Mesenchymal stem cell (in vitro differentiated cells and primary cell): ENCODE measurements at regions not wholly inside any gene's neighbourhood (a gene's known extent, or its start where the extent isn't known, plus 50 kb on each side); places are given as distances from the start of the nearest gene placed in this dataset.

Experiments
- DNase-seq: peaks from one replicate; pipeline ENCODE4 v3.0.0-alpha.2; 2013
- H2AFZ ChIP-seq: one replicate; pipeline ENCODE4 v1.6.1; 2013; ENCODE audit warnings: low read depth, mild to moderate bottlenecking, control low read depth, inconsistent platforms, low read length, moderate library complexity
- H2AK5ac ChIP-seq: 2 replicates; pipeline ENCODE4 v1.6.1; 2013; ENCODE audit warnings: low read length, moderate library complexity, mild to moderate bottlenecking, inconsistent platforms; ENCODE audit not compliant: severe bottlenecking
- H2BK120ac ChIP-seq: one replicate; pipeline ENCODE4 v1.6.1; 2013; ENCODE audit warnings: low read depth, mild to moderate bottlenecking, inconsistent platforms, low read length, moderate library complexity
- H2BK12ac ChIP-seq, 2 experiments: one replicate each; pipeline ENCODE4 v1.6.1; 2013; ENCODE audit warnings: inconsistent platforms in 2 of 2, low read length in 2 of 2, mild to moderate bottlenecking in 2 of 2, moderate library complexity in 2 of 2, control low read depth in 1 of 2
- H2BK15ac ChIP-seq: one replicate; pipeline ENCODE4 v1.6.1; 2013; ENCODE audit warnings: mild to moderate bottlenecking, low read depth, inconsistent platforms; ENCODE audit not compliant: poor library complexity, severe bottlenecking
- H2BK5ac ChIP-seq: 2 replicates; pipeline ENCODE4 v1.6.1; 2013; ENCODE audit warnings: low read depth, mild to moderate bottlenecking, low read length, control low read depth, inconsistent platforms; ENCODE audit not compliant: poor library complexity, severe bottlenecking
- H3K14ac ChIP-seq, 2 experiments: one replicate each; pipeline ENCODE4 v1.6.1; 2013; ENCODE audit warnings: inconsistent platforms in 2 of 2, low read length in 2 of 2, control low read depth in 1 of 2, mild to moderate bottlenecking in 1 of 2, moderate library complexity in 1 of 2
- H3K18ac ChIP-seq, 2 experiments: one replicate each; pipeline ENCODE4 v1.6.1; 2013; ENCODE audit warnings: inconsistent platforms in 2 of 2, low read length in 2 of 2, control low read depth in 1 of 2, low read depth in 1 of 2, mild to moderate bottlenecking in 1 of 2
- H3K23ac ChIP-seq, 2 experiments: one replicate each; pipeline ENCODE4 v1.6.1; 2013; ENCODE audit warnings: inconsistent platforms in 2 of 2, low read length in 2 of 2, mild to moderate bottlenecking in 2 of 2, moderate library complexity in 2 of 2, control low read depth in 1 of 2
- H3K27ac ChIP-seq: 2 replicates; pipeline ENCODE4 v1.5.1; 2013; ENCODE audit warnings: mild to moderate bottlenecking, moderate library complexity, low read length, control low read depth, inconsistent platforms; ENCODE audit not compliant: poor library complexity, severe bottlenecking
- H3K27me3 ChIP-seq, 2 experiments: 2 replicates each; pipeline versions ENCODE4 v1.6.1 to v1.7.0; 2013; ENCODE audit warnings: low read length in 2 of 2, mild to moderate bottlenecking in 2 of 2, moderate library complexity in 2 of 2, control low read depth in 1 of 2, inconsistent platforms in 1 of 2; ENCODE audit not compliant: control insufficient read depth in 1 of 2, insufficient read depth in 1 of 2
- H3K36me3 ChIP-seq, 2 experiments: 2 replicates each; pipeline versions ENCODE4 v1.6.1 to v1.7.0; 2013; ENCODE audit warnings: low read length in 2 of 2, control low read depth in 1 of 2, inconsistent platforms in 1 of 2, low read depth in 1 of 2, mild to moderate bottlenecking in 1 of 2; ENCODE audit not compliant: insufficient read depth in 2 of 2, control insufficient read depth in 1 of 2
- H3K4ac ChIP-seq, 2 experiments: one replicate each; pipeline ENCODE4 v1.6.1; 2013; ENCODE audit warnings: inconsistent platforms in 2 of 2, low read length in 2 of 2, mild to moderate bottlenecking in 2 of 2, moderate library complexity in 2 of 2, control low read depth in 1 of 2, low read depth in 1 of 2
- H3K4me1 ChIP-seq: 2 replicates; pipeline ENCODE4 v1.6.1; 2013; ENCODE audit warnings: low read depth, low read length, control low read depth; ENCODE audit not compliant: control insufficient read depth, insufficient read depth
- H3K4me2 ChIP-seq: 2 replicates; pipeline ENCODE4 v1.6.1; 2013; ENCODE audit warnings: low read length, mild to moderate bottlenecking, inconsistent platforms; ENCODE audit not compliant: poor library complexity, severe bottlenecking
- H3K4me3 ChIP-seq, 2 experiments: 2 replicates each; pipeline versions ENCODE4 v1.5.1 to v1.7.0; 2013; ENCODE audit warnings: low read length in 2 of 2, mild to moderate bottlenecking in 2 of 2, control low read depth in 1 of 2, low read depth in 1 of 2; ENCODE audit not compliant: insufficient read depth in 1 of 2
- H3K79me1 ChIP-seq: replicated peaks from 2 replicates; pipeline ENCODE4 v1.6.1; 2013; ENCODE audit warnings: mild to moderate bottlenecking, control low read depth, low read length, inconsistent platforms; ENCODE audit not compliant: poor library complexity, severe bottlenecking
- H3K9ac ChIP-seq: 2 replicates; pipeline ENCODE4 v1.7.0; 2013; ENCODE audit warnings: mild to moderate bottlenecking, low read length, moderate library complexity
- H3K9me3 ChIP-seq: 2 replicates; pipeline ENCODE4 v1.7.0; 2013; ENCODE audit warnings: mild to moderate bottlenecking, low read length; ENCODE audit not compliant: control insufficient read depth
- H4K8ac ChIP-seq: one replicate; pipeline ENCODE4 v1.6.1; 2013; ENCODE audit warnings: inconsistent platforms, mild to moderate bottlenecking, low read length, moderate library complexity
- H4K91ac ChIP-seq: one replicate; pipeline ENCODE4 v1.6.1; 2013; ENCODE audit warnings: mild to moderate bottlenecking, low read length, inconsistent platforms
- WGBS: methylation state at CpG from one replicate; pipeline ENCODE4 v1.1.7; 2013; ENCODE audit warnings: mixed read lengths; 5-methylcytosine and 5-hydroxymethylcytosine counted together

GRCh38 chr2:235267251-235267650 lies 226.6 kb upstream of the AGAP1 start:
- Histone ChIP-seq H3K27me3 (peaks cover 0 to 3% of the 10 kb centered on the region in 2 experiments), H4K8ac (no peak overlapping the region), H3K4me1 (peaks cover 13% of the 10 kb centered on the region), H2BK12ac (peak overlapping the region; percentile 22 to 97), H3K36me3 (no peaks in the 10 kb centered on the region), H3K9me3 (no peaks in the 10 kb centered on the region), H3K14ac (peak overlapping the region in 1 of 2 experiments; percentile 62), H3K79me1 (no peaks in the 10 kb centered on the region), H2BK5ac (no peak overlapping the region), H2AK5ac (peak overlapping the region; percentile 29), H2BK15ac (peak overlapping the region; percentile 98), H3K4me3 (no peak overlapping the region), H4K91ac (peak overlapping the region; percentile 93), H3K4me2 (no peak overlapping the region), H3K23ac (no peak overlapping the region), H3K18ac (peak overlapping the region; percentile 40 to 82), H2BK120ac (peak overlapping the region; percentile 95), H3K27ac (no peak overlapping the region), H3K9ac (no peak overlapping the region), H3K4ac (peak overlapping the region in 1 of 2 experiments; percentile 1), H2AFZ (no peak overlapping the region)
- no peak for DNase-seq
- 94% methylated on average over 3 of the region's 3 CpGs for WGBS

DNA sequence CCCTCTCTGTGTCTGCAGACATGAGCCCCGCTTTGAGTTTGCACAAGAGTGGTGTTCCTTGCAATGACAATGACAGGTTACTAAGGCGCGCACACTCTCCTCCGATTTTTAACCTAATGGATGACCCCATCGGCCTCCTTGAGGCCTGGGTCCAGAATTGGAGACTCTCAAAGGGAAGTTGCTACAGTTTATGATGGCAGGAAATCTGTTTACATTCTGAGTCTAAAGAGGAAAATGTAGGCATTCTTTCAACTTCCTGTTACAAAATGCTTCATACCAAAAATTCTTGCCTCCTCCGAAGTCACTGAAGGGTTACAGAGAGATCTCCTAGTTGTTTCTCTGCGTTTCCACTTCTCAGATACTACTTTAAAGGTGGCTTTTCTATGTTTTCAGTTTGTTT lies 225.3 kb upstream of the AGAP1 start:
- H3K14ac ChIP-seq, result no peak overlapping the region
- peaks cover 13% of the 10 kb centered on the region for H3K4me1 ChIP-seq
- H2BK12ac ChIP-seq, result peak overlapping the region; percentile 2 to 17
- H3K4me2 ChIP-seq, result no peak overlapping the region
- peak overlapping the region; percentile 63 for H3K27ac ChIP-seq
- no peak overlapping the region for H3K4me3 ChIP-seq
- no peaks in the 10 kb centered on the region for H3K36me3 ChIP-seq
- H3K27me3 ChIP-seq, result peaks cover 0 to 3% of the 10 kb centered on the region in 2 experiments
- H2AFZ ChIP-seq, result no peak overlapping the region
- no peak overlapping the region for H2BK5ac ChIP-seq
- no peaks in the 10 kb centered on the region for H3K79me1 ChIP-seq
- peak overlapping the region; percentile 0 to 68 for H3K18ac ChIP-seq
- H3K9ac ChIP-seq, result no peak overlapping the region
- no peak overlapping the region for H2BK120ac ChIP-seq
- WGBS, result 28% methylated on average over 6 of the region's 7 CpGs
- peak overlapping the region; percentile 81 for H4K8ac ChIP-seq
- no peak overlapping the region for H3K23ac ChIP-seq
- no peak overlapping the region for H3K4ac ChIP-seq
- H2AK5ac ChIP-seq, result no peak overlapping the region
- DNase-seq, result peak; percentile 55
- no peaks in the 10 kb centered on the region for H3K9me3 ChIP-seq
- no peak overlapping the region for H2BK15ac ChIP-seq
- no peak overlapping the region for H4K91ac ChIP-seq

DNA sequence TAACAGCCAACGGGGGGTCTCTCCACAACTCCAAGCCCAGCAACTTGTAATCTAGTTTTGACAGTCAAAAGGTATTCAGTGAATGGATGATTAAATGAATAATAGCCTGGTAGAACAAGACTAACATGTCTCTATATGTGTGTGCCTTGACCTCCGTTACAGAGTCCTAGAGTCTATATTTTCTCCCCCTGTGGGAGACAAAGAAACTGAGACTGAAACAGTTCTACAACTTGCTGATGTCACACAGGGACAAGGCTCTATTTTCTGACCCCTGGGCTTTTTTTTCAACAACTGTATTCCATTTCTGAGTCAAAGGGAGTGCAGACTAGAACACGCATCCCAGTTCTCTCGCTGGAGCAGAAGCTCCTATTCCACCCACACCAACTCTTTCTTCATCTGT lies 223.6 kb upstream of the AGAP1 start:
- Histone ChIP-seq H3K9ac (no peak overlapping the region), H2BK5ac (no peak overlapping the region), H2BK12ac (peak overlapping the region in 1 of 2 experiments; percentile 59), H3K4me1 (peaks cover 8% of the 10 kb centered on the region), H3K36me3 (no peaks in the 10 kb centered on the region), H2BK15ac (no peak overlapping the region), H3K4me3 (no peak overlapping the region), H3K23ac (no peak overlapping the region), H3K27me3 (peaks cover 0 to 3% of the 10 kb centered on the region in 2 experiments), H2AFZ (no peak overlapping the region), H3K9me3 (no peaks in the 10 kb centered on the region), H2AK5ac (no peak overlapping the region), H3K4me2 (no peak overlapping the region), H2BK120ac (no peak overlapping the region), H4K8ac (no peak overlapping the region), H3K14ac (no peak overlapping the region), H3K79me1 (no peaks in the 10 kb centered on the region), H4K91ac (no peak overlapping the region), H3K18ac (peak overlapping the region in 1 of 2 experiments; percentile 45), H3K27ac (no peak overlapping the region), H3K4ac (no peak overlapping the region)
- WGBS, result 97% methylated on average over 1 of the region's 4 CpGs
- no peak for DNase-seq

DNA sequence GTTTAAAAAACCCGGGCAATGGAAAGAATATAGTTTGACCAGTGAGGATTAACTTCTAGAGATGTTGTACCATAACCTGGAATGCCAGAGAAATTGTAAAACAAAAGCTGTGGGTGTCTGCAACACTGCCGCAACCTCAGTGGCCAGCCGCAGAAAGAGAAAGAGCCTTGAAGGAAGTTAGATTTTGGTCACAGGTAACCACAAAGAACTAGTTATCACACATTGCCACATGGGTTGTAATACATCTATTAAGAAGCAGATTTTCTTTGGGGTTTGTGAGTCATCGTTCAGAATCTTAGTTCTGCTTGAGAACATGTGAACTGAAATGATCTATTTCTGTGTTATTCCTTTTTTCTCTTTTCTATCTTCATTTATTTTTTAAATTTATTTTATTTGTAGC lies 222.9 kb upstream of the AGAP1 start:
- Histone ChIP-seq H3K4ac (no peak overlapping the region), H4K8ac (no peak overlapping the region), H2AK5ac (no peak overlapping the region), H3K36me3 (no peaks in the 10 kb centered on the region), H3K14ac (no peak overlapping the region), H3K18ac (no peak overlapping the region), H2AFZ (no peak overlapping the region), H4K91ac (no peak overlapping the region), H3K79me1 (no peaks in the 10 kb centered on the region), H2BK15ac (no peak overlapping the region), H3K4me2 (no peak overlapping the region), H2BK120ac (no peak overlapping the region), H3K27ac (no peak overlapping the region), H3K9me3 (no peaks in the 10 kb centered on the region), H3K4me3 (no peak overlapping the region), H3K4me1 (peaks cover 6% of the 10 kb centered on the region), H3K23ac (no peak overlapping the region), H3K27me3 (peaks cover 0 to 3% of the 10 kb centered on the region in 2 experiments), H2BK12ac (no peak overlapping the region), H3K9ac (no peak overlapping the region), H2BK5ac (no peak overlapping the region)
- WGBS, result 72% methylated on average over 3 of the region's 4 CpGs
- DNase-seq, result peak; percentile 47
